ENCODE measurements at regions not wholly inside any gene's neighbourhood (a gene's known extent, or its start where the extent isn't known, plus 50 kb on each side); places are given as distances from the start of the nearest gene placed in this dataset.

- Histone ChIP-seq H3K9me3 (ENCODE audit: low read depth, low read length) (peaks cover 13% of the 10 kb centered on the region), H3K4me1 (ENCODE audit: insufficient read depth, low read length) (no peaks in the 10 kb centered on the region), H3K27me3 (ENCODE audit: insufficient read depth, low read length) (peaks cover 16% of the 10 kb centered on the region), H3K4me3 (ENCODE audit: low read length) (no peak overlapping the region)
Measured at GRCh38 chr20:40603057-40603651, 85.9 kb downstream of the MAFB start.

- Histone ChIP-seq H3K4me1 (ENCODE audit: insufficient read depth, low read length) (no peaks in the 10 kb centered on the region), H3K9me3 (ENCODE audit: low read depth, low read length) (peaks cover 13% of the 10 kb centered on the region), H3K27me3 (ENCODE audit: insufficient read depth, low read length) (peaks cover 12% of the 10 kb centered on the region), H3K4me3 (ENCODE audit: low read length) (no peak overlapping the region)
Measured at GRCh38 chr20:40602381-40602780, 86.7 kb downstream of the MAFB start.

DNA sequence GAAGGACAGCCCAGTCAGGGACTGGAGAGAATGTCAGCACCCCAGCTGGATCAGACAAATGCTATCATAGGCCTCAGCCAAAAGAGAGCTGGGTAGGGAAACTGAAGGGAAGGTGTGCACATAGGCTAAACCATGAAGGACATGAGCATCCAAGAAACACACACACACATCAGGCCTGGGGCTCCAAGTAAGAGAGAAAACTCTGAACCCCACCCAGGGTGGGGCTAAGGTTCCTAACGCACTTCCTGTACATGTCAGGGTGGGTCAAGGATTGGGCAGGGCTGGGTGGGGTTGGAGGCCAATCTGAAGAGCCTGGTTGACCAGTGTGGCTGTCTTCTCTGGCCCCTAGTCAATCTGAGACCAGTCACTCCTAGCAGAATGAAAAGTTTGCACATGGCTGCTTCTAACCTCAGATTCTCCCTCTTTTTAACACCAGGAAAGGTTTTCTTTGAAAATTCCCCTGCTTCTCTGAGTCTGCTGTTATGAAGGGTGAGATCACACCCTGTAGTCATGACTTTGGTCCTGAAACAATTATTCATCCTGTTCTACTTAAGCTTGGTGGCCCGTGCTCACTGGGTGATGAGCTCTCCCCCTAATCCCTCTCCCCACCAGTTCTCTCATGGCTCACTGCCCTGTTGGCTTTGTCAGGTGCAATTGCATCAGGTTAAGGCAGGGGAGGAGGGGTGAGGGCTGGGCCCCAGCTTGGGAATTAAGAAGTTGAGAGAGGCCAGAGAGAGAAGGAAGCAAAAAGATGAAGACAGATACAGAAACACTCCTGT is 88.4 kb downstream of the MAFB start:
- H3K4me3 ChIP-seq (ENCODE audit: low read length): no peak overlapping the region
- H3K4me1 ChIP-seq (ENCODE audit: insufficient read depth, low read length): no peaks in the 10 kb centered on the region
- H3K9me3 ChIP-seq (ENCODE audit: low read depth, low read length): peaks cover 13% of the 10 kb centered on the region
- peaks cover 12% of the 10 kb centered on the region for H3K27me3 ChIP-seq (ENCODE audit: insufficient read depth, low read length)

DNA sequence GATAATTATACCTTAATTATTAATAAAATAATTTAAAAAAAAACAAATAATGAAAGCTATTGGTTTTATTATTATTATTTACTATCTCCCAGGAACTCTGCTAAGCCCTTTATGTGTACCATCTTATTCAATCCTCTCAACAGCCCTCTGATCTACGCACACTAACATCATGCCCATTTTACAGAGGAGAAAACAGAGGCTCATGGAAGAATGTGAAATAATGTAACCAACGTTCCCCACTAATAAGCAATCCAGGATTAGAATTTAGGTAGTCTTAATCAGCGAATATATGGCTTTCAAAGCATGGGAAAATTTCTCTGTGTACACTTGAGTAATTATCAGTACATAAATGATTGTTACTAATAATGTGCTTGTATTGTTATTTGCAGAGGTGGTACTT is 89.0 kb downstream of the MAFB start:
- no peak overlapping the region for H3K4me3 ChIP-seq (ENCODE audit: low read length)
- peaks cover 12% of the 10 kb centered on the region for H3K27me3 ChIP-seq (ENCODE audit: insufficient read depth, low read length)
- no peaks in the 10 kb centered on the region for H3K4me1 ChIP-seq (ENCODE audit: insufficient read depth, low read length)
- peaks cover 13% of the 10 kb centered on the region for H3K9me3 ChIP-seq (ENCODE audit: low read depth, low read length)

DNA sequence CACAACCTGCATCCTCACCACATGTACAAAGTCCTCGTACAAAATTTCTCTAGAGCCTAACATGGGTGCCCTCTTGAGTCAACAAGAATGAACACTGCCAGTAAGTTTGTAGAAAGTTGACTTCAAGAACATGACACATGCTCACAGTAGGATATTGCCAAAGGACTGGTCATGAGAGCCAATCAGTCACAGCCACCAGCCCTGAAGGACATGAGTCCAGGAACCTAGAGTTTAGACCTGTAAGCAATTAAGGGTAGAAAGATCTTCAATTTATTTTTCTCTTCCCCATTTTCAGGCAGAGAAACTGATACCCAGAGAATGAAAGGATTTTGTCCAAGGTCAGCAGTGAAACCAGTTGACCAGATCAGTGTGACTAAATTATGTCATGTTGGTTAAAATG is 96.1 kb downstream of the MAFB start:
- peaks cover 14% of the 10 kb centered on the region for H3K27me3 ChIP-seq (ENCODE audit: insufficient read depth, low read length)
- no peak overlapping the region for H3K4me3 ChIP-seq (ENCODE audit: low read length)
- H3K4me1 ChIP-seq (ENCODE audit: insufficient read depth, low read length): no peaks in the 10 kb centered on the region

DNA sequence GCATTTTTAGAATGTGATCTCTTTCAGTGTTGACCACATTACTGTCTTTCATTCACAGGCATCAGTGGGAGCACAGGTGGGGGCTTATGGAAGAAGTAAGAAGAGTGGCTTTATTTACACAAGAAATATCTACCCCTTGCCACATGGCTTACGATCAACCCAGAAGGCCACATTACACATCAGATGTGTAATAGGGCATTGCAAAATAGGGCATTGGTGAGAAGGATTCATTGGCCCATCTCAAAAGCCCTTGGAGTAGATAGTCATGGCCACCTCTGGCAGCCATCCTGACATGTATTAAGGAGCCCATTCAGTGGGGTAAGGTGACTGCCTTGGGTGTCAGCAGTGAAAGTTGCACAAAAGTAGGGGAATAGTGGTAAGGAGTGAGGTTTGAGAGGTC is 97.5 kb downstream of the MAFB start:
- Histone ChIP-seq H3K9me3 (ENCODE audit: low read depth, low read length) (no peaks in the 10 kb centered on the region), H3K4me1 (ENCODE audit: insufficient read depth, low read length) (no peaks in the 10 kb centered on the region), H3K27me3 (ENCODE audit: insufficient read depth, low read length) (peaks cover 11% of the 10 kb centered on the region), H3K4me3 (ENCODE audit: low read length) (no peak overlapping the region)

More for the DNA sequence above, 96.1 kb downstream of the MAFB start:
- H3K9me3 ChIP-seq (ENCODE audit: low read depth, low read length): no peaks in the 10 kb centered on the region

- H3K27me3 ChIP-seq (ENCODE audit: insufficient read depth, low read length): peaks cover 11% of the 10 kb centered on the region
- H3K4me3 ChIP-seq (ENCODE audit: low read length): no peak overlapping the region
- no peaks in the 10 kb centered on the region for H3K9me3 ChIP-seq (ENCODE audit: low read depth, low read length)
- H3K4me1 ChIP-seq (ENCODE audit: insufficient read depth, low read length): no peaks in the 10 kb centered on the region
Measured at GRCh38 chr20:40591119-40591518, 97.9 kb downstream of the MAFB start.

GRCh38 chr20:40589581-40589980 is 99.5 kb downstream of the MAFB start:
- peaks cover 9% of the 10 kb centered on the region for H3K27me3 ChIP-seq (ENCODE audit: insufficient read depth, low read length)
- H3K4me1 ChIP-seq (ENCODE audit: insufficient read depth, low read length): no peaks in the 10 kb centered on the region
- no peak overlapping the region for H3K4me3 ChIP-seq (ENCODE audit: low read length)
- no peaks in the 10 kb centered on the region for H3K9me3 ChIP-seq (ENCODE audit: low read depth, low read length)

GRCh38 chr20:40588891-40589290 is 100.1 kb downstream of the MAFB start:
- Histone ChIP-seq H3K27me3 (ENCODE audit: insufficient read depth, low read length) (peaks cover 9% of the 10 kb centered on the region), H3K4me3 (ENCODE audit: low read length) (no peak overlapping the region), H3K9me3 (ENCODE audit: low read depth, low read length) (no peaks in the 10 kb centered on the region), H3K4me1 (ENCODE audit: insufficient read depth, low read length) (peaks cover 6% of the 10 kb centered on the region)

DNA sequence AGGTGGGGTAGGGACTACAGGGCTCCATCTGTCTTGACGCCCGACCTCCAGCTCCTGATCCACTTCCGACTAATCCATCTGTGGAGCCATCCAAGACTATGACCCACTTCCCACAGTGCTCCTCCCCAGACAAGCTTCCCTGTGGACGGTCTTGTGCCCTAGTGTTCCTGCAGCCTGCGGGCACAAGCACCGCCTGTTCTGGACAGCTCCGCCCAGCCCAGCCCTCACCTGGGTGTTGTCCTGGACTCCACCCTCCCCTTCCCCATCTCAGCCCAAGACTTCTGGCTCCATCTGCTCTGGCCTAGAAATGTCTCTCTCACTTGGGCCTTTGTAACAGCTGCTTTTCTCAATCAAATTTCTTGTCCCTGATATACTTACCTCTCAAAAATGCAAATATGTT is 102.0 kb downstream of the MAFB start:
- peaks cover 9% of the 10 kb centered on the region for H3K27me3 ChIP-seq (ENCODE audit: insufficient read depth, low read length)
- H3K4me1 ChIP-seq (ENCODE audit: insufficient read depth, low read length): peaks cover 25% of the 10 kb centered on the region
- no peak overlapping the region for H3K4me3 ChIP-seq (ENCODE audit: low read length)
- no peaks in the 10 kb centered on the region for H3K9me3 ChIP-seq (ENCODE audit: low read depth, low read length)

DNA sequence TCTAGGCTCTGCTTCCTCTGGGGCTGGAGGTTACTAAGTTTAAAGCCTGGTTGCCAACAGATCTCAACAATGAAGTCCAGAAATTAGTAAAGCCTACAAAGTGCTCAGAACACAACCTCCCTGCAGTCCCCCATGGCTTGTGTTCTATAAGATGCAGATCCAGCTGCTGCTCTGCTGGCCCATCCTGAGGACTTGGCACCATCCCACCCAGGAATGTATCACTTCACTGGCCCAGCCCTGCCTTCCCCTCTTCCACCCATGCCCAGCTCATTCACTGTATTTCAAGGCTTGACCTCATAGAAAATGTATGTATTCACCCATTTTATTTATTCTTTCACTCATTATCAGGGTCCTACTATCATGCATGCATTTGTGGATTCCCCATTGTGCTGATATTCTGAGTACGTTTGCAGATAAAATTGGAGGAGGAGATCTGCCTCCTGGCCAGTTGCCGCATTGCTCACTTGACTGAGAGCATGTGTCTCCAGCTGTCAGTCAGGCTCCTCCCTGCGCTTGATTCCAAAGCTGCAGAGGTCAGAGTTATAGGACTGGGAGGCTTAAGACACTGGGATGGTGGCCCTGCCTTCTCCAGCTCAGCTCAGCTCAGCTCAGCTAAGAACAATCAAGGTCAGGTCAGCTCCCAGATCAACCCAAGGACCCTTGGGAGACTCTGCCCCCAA is 104.8 kb downstream of the MAFB start:
- peaks cover 31% of the 10 kb centered on the region for H3K4me1 ChIP-seq (ENCODE audit: insufficient read depth, low read length)
- no peaks in the 10 kb centered on the region for H3K9me3 ChIP-seq (ENCODE audit: low read depth, low read length)
- peaks cover 1% of the 10 kb centered on the region for H3K27me3 ChIP-seq (ENCODE audit: insufficient read depth, low read length)
- no peak overlapping the region for H3K4me3 ChIP-seq (ENCODE audit: low read length)

- H3K4me3 ChIP-seq (ENCODE audit: low read length): no peak overlapping the region
- no peaks in the 10 kb centered on the region for H3K27me3 ChIP-seq (ENCODE audit: insufficient read depth, low read length)
- no peaks in the 10 kb centered on the region for H3K9me3 ChIP-seq (ENCODE audit: low read depth, low read length)
Measured at GRCh38 chr20:40583636-40584035, 105.4 kb downstream of the MAFB start.

DNA sequence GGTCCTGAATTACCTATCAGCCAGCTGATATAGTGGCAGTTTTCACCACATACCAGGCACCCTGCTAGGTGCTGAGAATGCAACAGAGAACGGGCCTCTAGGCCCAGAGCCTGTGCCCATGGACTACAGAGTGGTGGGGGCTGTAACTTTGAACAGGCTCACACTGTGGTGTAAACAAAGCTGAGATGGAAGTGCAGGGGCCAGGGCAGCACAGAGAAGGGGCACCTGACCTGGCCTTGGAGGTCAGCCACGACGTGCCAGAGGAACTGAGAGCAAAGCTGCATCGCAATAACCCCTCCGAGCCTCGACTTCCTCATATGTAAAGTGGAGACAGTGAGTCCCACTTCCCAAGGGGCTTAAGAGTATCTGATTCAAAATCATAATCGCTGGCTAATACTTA is 105.8 kb downstream of the MAFB start:
- Histone ChIP-seq H3K4me3 (ENCODE audit: low read length) (no peak overlapping the region), H3K27me3 (ENCODE audit: insufficient read depth, low read length) (no peaks in the 10 kb centered on the region), H3K4me1 (ENCODE audit: insufficient read depth, low read length) (peaks cover 31% of the 10 kb centered on the region), H3K9me3 (ENCODE audit: low read depth, low read length) (no peaks in the 10 kb centered on the region)

More at GRCh38 chr20:40583636-40584035, 105.4 kb downstream of the MAFB start:
- H3K4me1 ChIP-seq (ENCODE audit: insufficient read depth, low read length): peaks cover 31% of the 10 kb centered on the region

DNA sequence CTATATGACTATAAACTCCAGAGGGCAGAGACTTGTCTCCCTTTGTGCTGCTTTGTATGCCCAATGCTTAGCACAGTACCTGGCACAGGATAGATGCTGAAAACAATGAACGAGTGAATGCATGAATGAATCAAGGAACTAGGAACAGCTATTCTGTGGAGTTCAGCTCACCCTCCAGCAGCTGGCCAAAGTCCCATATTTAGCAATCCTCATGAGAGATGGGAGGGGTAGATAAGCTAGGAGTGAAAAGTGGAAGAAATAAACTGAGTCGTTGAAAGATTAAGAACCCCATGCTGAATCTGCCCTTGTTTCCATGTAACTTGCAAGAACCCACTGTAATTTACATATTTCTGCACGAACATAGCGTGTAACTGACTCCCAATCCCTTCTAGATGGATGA is 106.5 kb downstream of the MAFB start:
- no peak overlapping the region for H3K4me3 ChIP-seq (ENCODE audit: low read length)
- peaks cover 31% of the 10 kb centered on the region for H3K4me1 ChIP-seq (ENCODE audit: insufficient read depth, low read length)
- no peaks in the 10 kb centered on the region for H3K27me3 ChIP-seq (ENCODE audit: insufficient read depth, low read length)
- no peaks in the 10 kb centered on the region for H3K9me3 ChIP-seq (ENCODE audit: low read depth, low read length)

DNA sequence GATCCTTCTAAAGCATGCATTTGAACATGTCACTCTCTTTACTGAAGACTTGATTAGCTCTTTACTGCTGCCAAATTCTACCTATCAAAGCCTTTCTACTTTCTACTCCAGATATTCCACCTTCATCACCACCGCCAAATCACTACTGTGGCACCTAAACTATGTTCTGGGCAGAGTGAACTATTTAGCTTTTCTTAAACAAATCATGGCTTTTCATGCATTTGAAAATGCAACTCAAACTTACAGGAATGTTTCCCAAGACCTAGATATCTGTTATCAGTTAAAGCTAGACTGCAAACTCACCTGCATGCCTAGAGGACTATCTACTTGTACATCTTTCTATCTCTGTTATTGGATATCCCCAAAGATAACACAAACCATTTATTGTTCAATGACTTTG is 109.3 kb downstream of the MAFB start:
- Histone ChIP-seq H3K27me3 (ENCODE audit: insufficient read depth, low read length) (no peaks in the 10 kb centered on the region), H3K4me3 (ENCODE audit: low read length) (no peak overlapping the region), H3K9me3 (ENCODE audit: low read depth, low read length) (no peaks in the 10 kb centered on the region), H3K4me1 (ENCODE audit: insufficient read depth, low read length) (peaks cover 38% of the 10 kb centered on the region)
